NCI-H460 (cell line): ENCODE measurements at regions not wholly inside any gene's neighbourhood (a gene's known extent, or its start where the extent isn't known, plus 50 kb on each side); places are given as distances from the start of the nearest gene placed in this dataset.
A peak's percentile ranks its signal among the peaks of the same experiment; 100 is the strongest.

ENCODE experiments used
- DNase-seq: peaks from one replicate; pipeline ENCODE4 v3.0.0-alpha.2; 2016; ENCODE audit warnings: low read depth; ENCODE audit errors: extremely low read depth

GRCh38 chr17:69605571-69605970 lies 191.1 kb downstream of the MAP2K6 start:
- no peak for DNase-seq

- DNase-seq = no peak
These were observed 191.8 kb downstream of the MAP2K6 start for GRCh38 chr17:69606142-69606800.

- peak; percentile 83 for DNase-seq
These were observed 192.8 kb downstream of the MAP2K6 start for GRCh38 chr17:69607162-69607834.

DNA sequence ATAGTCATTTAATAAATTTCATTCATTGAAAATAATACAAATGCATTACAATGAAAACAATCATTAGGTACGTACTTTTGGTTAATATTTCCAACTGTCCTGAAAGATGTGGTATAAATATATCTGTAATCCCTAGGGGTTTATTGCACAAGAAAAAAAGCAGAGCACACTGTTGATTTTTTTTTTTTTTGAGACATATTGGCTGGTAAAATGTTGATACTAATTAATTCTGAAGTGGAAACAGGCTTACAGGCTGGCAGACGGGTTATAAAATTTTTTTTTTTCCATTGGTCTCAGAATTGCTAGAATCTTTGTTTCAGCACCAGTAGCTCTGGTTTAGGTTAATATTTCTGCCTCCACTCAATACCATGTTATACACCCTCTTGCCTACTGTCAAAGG lies 193.6 kb downstream of the MAP2K6 start:
- no peak for DNase-seq

DNA sequence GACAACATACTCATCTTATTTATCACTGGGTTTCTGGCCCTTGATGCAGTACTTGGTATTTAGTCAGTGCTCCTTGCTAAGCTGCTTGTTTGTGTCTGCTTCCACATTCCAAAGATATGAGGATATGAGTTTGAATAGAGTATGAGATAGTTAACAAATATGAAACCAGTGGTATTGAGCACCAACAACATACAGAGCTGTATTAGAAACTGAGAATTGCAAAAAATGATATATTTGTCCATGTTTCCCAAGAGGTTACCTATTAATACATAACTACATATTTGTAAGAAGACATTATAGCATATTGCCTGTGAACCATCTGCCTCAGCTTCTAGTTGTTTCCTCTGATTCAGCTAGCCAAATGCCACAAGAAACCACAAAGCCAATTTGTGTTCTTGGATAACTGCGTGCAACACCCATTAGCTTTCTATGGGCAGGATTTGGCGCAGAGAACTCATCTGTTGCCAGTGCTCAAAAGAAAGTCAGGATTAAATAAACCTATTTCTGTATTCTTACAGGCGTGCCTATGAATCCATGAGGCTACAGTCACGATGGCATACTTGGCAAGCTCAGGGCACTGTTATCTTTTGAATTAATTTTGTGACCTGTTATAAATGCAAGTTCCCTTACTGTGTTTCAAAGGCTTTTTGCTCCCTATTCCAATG lies 194.4 kb downstream of the MAP2K6 start:
- DNase-seq = peak; percentile 28

DNA sequence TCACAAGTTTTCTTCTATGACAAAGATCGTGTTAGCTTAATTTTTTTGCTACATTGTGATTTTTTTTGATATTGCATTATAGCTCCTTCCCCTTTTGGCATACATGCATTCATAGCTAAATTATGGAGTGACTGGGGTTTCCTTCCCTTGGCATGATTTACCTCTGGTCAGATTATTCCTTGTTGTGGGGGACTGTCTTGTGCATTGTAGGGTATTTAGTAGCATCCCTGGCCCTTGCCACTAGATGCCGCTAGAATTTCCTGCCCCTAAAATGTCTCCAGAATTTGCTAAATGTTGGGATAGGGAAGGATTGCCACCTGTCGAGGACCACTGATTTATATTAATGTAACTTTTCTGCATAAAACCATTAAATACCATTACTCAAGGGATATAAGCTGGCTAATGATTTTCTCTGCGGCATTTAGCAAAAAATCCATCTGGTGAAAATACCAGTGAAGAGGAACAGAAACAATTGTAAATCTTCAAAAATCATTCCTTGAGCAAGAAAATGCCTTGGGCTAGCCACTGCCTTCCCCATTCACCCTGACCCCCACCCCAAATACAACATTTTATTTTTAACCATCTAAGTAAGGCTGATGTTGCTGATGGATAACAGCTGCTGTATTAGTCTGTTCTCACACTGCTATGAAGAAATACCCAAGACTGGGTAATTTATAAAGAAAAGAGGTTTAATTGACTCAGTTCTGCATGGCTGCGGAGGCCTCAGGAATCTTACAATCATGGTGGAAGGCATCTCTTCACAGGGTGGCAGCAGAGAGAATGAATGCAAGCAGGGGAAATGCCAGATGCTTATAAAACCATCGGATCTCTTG lies 195.2 kb downstream of the MAP2K6 start:
- DNase-seq = peak; percentile 26

GRCh38 chr17:69620363-69620762 lies 205.9 kb downstream of the MAP2K6 start:
- no peak for DNase-seq

GRCh38 chr17:69625474-69625873 lies 211.0 kb downstream of the MAP2K6 start:
- no peak for DNase-seq

DNA sequence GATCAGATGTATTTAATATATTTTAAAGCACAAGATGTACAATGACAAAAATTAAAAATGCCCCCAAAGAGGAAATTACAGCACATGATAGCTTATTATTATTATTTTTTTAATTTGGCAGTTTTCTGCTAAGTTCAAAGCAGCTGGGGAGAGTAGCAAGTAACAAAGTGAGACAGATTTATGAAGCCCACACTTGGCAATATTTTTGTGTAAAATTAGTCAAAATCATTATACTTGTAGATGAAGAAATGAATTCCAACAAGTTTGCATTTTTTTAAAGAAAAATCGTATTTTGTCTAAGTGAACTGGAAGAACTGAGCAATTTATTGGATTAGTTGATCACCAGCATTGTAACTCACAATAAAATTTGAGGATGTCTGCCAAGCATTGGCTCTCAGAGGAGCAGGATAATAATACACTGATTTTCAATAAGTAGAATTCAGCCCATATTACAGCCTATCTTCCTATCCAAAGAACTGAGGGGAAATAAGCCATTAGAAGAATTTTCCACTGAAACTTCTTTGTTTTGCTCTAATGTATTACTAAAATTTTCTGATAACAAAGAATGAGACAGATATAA lies 215.6 kb downstream of the MAP2K6 start:
- DNase-seq = no peak

GRCh38 chr17:69634844-69635243 lies 220.3 kb downstream of the MAP2K6 start:
- DNase-seq = no peak

GRCh38 chr17:69637446-69638156 lies 223.1 kb downstream of the MAP2K6 start:
- DNase-seq = no peak

DNA sequence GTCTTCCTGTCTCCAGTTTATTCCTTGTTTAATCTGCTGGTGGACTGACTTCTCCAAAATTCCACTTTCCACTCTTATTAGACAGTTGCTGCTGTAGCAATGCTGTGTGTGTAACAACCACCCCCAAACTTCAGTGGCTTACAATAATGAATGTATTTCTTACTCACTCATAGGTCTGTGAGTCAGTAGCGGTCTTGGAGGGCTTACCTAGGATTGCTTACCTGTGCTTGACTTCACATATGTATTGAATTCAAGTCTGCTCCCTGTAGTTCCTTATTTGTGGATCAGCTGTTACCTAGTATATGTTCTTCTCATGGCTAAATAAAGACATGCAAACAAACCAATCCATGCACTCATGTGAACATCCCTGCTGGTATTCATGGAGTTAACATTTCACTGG lies 224.6 kb downstream of the MAP2K6 start:
- no peak for DNase-seq

GRCh38 chr17:69640073-69640472 lies 225.6 kb downstream of the MAP2K6 start:
- DNase-seq = no peak

DNA sequence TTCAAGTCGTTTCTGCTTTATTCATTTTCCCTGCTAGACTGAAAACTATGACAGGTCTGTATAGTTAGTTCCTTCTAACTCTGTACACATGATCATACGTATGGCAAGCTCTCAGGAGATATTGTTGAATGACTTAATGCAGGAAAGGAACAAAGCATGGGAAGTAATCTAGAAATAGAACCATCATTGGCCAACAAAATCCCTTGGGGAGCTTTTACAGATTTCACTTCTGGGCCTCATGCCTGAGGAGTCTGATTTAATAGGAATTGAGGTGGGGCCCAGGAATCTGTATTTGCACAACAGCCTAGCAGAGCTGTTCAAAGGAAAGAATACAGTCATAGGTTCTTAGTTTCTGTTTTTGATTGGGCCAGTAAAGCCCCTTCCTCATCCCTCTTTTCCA lies 229.2 kb downstream of the MAP2K6 start:
- DNase-seq = no peak

DNA sequence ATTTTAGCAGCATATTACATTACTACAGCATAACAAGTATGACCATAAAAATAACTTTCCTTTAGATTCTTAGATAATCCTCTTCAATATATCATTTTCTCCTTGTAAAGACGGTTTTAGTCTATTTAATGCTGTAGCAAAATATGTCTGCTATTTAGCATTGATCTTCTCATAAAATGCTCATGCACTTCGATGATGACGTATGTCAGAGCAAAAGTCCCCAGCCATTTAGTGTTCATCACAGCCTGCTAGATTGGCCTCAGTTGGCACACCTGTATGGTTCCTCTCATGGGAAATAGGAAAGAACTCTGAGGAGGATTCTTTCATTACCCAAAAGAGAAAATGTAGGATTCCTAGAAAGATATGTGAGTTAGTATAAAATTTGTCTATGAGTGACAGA lies 232.2 kb downstream of the MAP2K6 start:
- DNase-seq = no peak

DNA sequence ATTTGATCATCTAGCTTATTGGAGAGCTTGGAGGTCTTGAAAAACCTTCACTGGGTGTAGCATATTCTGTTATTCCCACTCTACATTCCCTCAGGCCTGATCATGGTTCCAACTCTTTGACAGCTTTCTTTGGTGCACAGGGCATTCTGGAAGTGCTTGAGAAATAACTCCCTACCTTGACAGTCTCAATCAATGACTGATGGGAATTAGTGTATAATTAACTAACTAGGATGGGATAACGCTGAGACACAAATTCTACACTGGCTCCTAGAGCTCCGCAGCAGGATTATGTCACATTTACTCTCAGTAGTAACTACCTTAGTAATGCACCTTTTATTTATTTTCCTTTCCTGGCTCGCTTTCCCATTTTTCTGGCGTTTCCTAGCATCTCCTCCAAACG lies 236.4 kb downstream of the MAP2K6 start:
- no peak for DNase-seq

- no peak for DNase-seq
These were observed 237.4 kb downstream of the MAP2K6 start for GRCh38 chr17:69651921-69652320.

DNA sequence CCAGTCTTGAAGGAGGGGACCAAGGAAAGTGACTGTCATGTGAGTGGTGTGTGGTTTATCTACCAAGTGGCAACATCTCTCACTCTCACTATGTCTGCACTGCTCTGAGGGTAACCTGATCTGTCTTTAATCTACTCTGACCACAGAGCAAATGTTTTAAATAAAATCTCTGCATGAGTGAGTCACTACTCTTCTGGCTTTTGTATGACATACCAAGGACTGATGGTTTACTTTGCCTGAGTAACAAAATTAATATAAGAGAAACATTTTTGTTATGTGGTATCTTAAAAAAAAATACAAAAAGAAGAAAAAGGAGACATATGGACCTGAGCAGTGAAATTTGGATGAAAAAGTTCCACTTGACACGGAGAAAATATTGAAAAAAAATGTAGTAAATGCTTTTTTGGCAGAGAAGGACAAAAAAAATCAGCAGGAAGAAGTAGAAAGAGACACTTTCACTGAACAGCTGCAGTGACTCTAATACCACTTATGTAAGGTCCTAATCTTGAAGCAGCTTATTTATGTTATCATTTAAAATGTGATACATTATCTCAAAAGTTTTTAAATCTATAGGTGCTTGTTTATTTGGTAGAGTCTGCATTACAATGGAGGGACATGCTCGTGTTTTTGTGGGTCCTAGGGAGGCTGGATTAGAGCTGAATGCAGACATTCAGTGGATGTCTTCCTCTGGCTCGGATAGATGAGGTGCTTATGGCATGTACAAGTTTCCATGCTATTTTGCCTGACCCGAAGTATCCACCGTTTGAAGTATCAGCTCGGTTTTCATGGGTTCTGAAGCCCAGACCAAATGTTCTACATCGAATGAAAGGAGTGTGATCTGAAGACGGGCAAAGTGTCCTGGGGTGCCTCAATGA lies 240.7 kb downstream of the MAP2K6 start:
- DNase-seq = no peak

DNA sequence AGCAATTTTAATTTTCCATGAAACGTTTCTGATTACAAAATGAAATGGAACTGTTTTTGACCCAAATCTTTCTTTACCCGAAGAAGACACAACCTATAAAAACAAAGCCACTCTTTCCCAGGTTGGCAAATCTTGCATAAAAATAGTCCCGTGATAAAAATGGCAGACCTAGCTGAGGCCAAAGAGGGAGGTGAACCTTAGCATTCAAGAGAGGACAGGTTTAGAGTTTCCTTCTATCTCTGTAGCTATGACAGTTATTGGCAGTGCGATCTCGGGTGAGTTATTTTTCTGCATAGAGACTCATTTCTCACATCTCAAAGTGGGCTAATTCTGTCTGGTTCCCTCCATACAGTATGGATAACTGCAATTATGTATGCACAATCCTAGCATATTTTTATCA lies 241.4 kb downstream of the MAP2K6 start:
- DNase-seq = no peak
